Nephron progenitor cell (in vitro differentiated cells): ENCODE measurements at regions not wholly inside any gene's neighbourhood (a gene's known extent, or its start where the extent isn't known, plus 50 kb on each side); places are given as distances from the start of the nearest gene placed in this dataset.

Experiments used
- DNase-seq: peaks from one replicate; pipeline ENCODE4 v3.0.0; 2021
- H3K27ac Mint-ChIP-seq: 2 replicates; pipeline ENCODE4 v1.8.0; 2021; ENCODE audit warnings: mild to moderate bottlenecking, moderate library complexity, mixed read lengths
- H3K27me3 Mint-ChIP-seq: 2 replicates; pipeline ENCODE4 v1.8.0; 2021; ENCODE audit warnings: mild to moderate bottlenecking, low read depth, mixed read lengths; ENCODE audit not compliant: poor library complexity
- H3K36me3 Mint-ChIP-seq: 2 replicates; pipeline ENCODE4 v1.8.0; 2021; ENCODE audit warnings: low read depth, mixed read lengths
- H3K4me1 Mint-ChIP-seq: 2 replicates; pipeline ENCODE4 v1.8.0; 2021; ENCODE audit warnings: mixed read lengths
- H3K4me3 Mint-ChIP-seq: 2 replicates; pipeline ENCODE4 v1.8.0; 2021; ENCODE audit warnings: mild to moderate bottlenecking, moderate library complexity, mixed read lengths
- H3K9me3 Mint-ChIP-seq: 2 replicates; pipeline ENCODE4 v1.8.0; 2021; ENCODE audit warnings: mild to moderate bottlenecking, moderate library complexity, mixed read lengths
- CTCF ChIP-seq: fragments of 200-600 bp; sonication (generic); IDR thresholded peaks from 2 replicates; pipeline ENCODE4 v1.5.0; 2021; ENCODE audit warnings: antibody characterized with exemption

DNA sequence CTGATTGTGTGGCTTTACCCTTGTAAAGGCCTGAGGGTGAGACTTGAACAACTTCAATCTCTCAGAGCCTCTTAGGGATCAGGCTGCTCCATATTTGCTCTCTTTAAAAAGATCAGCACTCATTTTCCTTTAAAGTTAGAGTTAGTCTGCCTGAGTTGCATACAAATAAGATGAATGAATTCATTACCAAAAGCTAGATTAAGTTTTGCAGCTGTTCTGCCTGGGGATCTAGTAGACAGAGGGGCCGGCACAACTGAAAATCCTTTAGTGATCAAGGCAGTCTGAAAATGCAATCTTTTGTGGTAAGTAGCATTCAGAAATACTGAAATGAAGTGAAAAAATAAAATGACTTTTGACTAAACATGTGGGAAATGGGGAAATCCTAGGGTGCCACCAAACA lies 264.0 kb downstream of the MAN2A1 start:
- Mint-ChIP-seq H3K9me3 (no peaks in the 10 kb centered on the region), H3K4me3 (no peak overlapping the region), H3K36me3 (no peaks in the 10 kb centered on the region), H3K4me1 (no peaks in the 10 kb centered on the region), H3K27ac (no peak overlapping the region), H3K27me3 (no peaks in the 10 kb centered on the region)
- DNase-seq, result no peak
- TF ChIP-seq CTCF, result no peak

GRCh38 chr5:109956884-109957283 lies 267.2 kb downstream of the MAN2A1 start:
- Mint-ChIP-seq H3K9me3 (no peaks in the 10 kb centered on the region), H3K27me3 (no peaks in the 10 kb centered on the region), H3K4me3 (no peak overlapping the region), H3K4me1 (no peaks in the 10 kb centered on the region), H3K36me3 (no peaks in the 10 kb centered on the region), H3K27ac (no peak overlapping the region)
- TF ChIP-seq CTCF, result no peak
- no peak for DNase-seq

DNA sequence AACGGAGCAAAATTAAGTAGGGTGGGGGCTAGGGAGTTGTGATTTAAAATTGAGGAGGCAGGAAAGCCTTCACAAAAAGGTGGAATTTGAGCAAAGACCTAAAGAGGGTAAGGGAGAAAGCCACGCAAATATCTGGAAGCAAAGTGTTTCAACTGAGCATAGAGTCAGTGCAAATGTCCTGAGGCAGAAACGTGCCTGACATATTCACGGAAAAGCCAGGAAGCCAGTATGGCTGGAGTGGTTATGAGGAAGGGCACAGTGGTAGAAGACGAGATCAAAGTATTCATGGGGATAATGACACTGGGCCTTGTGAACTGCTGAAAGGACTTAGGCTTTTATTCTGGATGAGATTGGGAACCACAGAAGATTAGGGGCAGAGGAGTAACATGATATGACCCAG lies 268.4 kb downstream of the MAN2A1 start:
- H3K27me3 Mint-ChIP-seq, result no peaks in the 10 kb centered on the region
- no peaks in the 10 kb centered on the region for H3K4me1 Mint-ChIP-seq
- no peak for TF ChIP-seq CTCF
- DNase-seq, result no peak
- H3K27ac Mint-ChIP-seq, result no peak overlapping the region
- no peaks in the 10 kb centered on the region for H3K9me3 Mint-ChIP-seq
- no peaks in the 10 kb centered on the region for H3K36me3 Mint-ChIP-seq
- no peak overlapping the region for H3K4me3 Mint-ChIP-seq

- no peaks in the 10 kb centered on the region for H3K9me3 Mint-ChIP-seq
- no peak overlapping the region for H3K27ac Mint-ChIP-seq
- no peak overlapping the region for H3K4me3 Mint-ChIP-seq
- no peaks in the 10 kb centered on the region for H3K4me1 Mint-ChIP-seq
- peak; percentile 30 for TF ChIP-seq CTCF
- H3K36me3 Mint-ChIP-seq, result no peaks in the 10 kb centered on the region
- H3K27me3 Mint-ChIP-seq, result no peaks in the 10 kb centered on the region
- DNase-seq, result no peak
Observed at GRCh38 chr5:109959652-109960051, 269.9 kb downstream of the MAN2A1 start.

GRCh38 chr5:109961751-109962150 lies 272.0 kb downstream of the MAN2A1 start:
- DNase-seq, result no peak
- TF ChIP-seq CTCF, result no peak
- Mint-ChIP-seq H3K27me3 (no peaks in the 10 kb centered on the region), H3K9me3 (no peaks in the 10 kb centered on the region), H3K4me3 (no peak overlapping the region), H3K4me1 (no peaks in the 10 kb centered on the region), H3K36me3 (no peaks in the 10 kb centered on the region), H3K27ac (no peak overlapping the region)

GRCh38 chr5:109962882-109963603 lies 273.3 kb downstream of the MAN2A1 start:
- no peak for DNase-seq
- Mint-ChIP-seq H3K4me3 (no peak overlapping the region), H3K36me3 (no peaks in the 10 kb centered on the region)

More at GRCh38 chr5:109962882-109963603, 273.3 kb downstream of the MAN2A1 start:
- no peaks in the 10 kb centered on the region for H3K27me3 Mint-ChIP-seq
- no peak for TF ChIP-seq CTCF
- no peaks in the 10 kb centered on the region for H3K4me1 Mint-ChIP-seq
- no peaks in the 10 kb centered on the region for H3K9me3 Mint-ChIP-seq
- H3K27ac Mint-ChIP-seq, result no peak overlapping the region
